K562 (cell line): ENCODE measurements at regions not wholly inside any gene's neighbourhood (a gene's known extent, or its start where the extent isn't known, plus 50 kb on each side); places are given as distances from the start of the nearest gene placed in this dataset.

Experiments used
- KHSRP ChIP-seq: fragments of 450-650 bp; IDR thresholded peaks from 2 replicates; pipeline ENCODE4 v1.6.1; 2017
- MAFK ChIP-seq: IDR thresholded peaks from 2 replicates; pipeline ENCODE4 v1.6.1; 2011; ENCODE audit warnings: low read length, improper control_type of control experiment
- TF ChIP-seq, protein P1 (sequence below), 3 experiments: IDR thresholded peaks in 2 of 3; conservative IDR thresholded peaks in 1 of 3; 2 replicates each; pipeline ENCODE4 v1.5.1; 2011 to 2012; ENCODE audit warnings: low read length in 3 of 3, mild to moderate bottlenecking in 3 of 3, control low read depth in 2 of 3, improper control_type of control experiment in 1 of 3, inconsistent platforms in 1 of 3, low read depth in 1 of 3, mixed read lengths in 1 of 3, moderate library complexity in 1 of 3; ENCODE audit not compliant: insufficient read depth in 2 of 3

DNA sequence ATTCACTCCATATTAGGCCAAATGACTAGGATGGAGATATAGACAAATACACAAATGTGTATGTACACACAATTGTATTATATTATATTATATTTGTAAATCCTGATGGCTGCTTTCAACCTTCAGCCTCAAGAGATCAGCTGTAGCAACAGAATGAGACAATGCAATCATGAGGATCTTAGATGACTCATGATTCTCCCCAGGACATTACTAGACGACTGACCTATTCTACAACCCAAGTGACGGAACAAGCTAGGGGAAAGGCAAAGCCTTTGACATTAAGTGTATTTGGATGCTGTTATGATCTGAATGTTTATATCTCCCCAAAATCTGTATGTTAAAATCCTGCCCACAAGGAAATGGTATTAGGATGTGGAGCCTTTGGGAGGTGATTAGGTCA is 66.5 kb downstream of the COX7C start:
- TF ChIP-seq, protein P1, sequence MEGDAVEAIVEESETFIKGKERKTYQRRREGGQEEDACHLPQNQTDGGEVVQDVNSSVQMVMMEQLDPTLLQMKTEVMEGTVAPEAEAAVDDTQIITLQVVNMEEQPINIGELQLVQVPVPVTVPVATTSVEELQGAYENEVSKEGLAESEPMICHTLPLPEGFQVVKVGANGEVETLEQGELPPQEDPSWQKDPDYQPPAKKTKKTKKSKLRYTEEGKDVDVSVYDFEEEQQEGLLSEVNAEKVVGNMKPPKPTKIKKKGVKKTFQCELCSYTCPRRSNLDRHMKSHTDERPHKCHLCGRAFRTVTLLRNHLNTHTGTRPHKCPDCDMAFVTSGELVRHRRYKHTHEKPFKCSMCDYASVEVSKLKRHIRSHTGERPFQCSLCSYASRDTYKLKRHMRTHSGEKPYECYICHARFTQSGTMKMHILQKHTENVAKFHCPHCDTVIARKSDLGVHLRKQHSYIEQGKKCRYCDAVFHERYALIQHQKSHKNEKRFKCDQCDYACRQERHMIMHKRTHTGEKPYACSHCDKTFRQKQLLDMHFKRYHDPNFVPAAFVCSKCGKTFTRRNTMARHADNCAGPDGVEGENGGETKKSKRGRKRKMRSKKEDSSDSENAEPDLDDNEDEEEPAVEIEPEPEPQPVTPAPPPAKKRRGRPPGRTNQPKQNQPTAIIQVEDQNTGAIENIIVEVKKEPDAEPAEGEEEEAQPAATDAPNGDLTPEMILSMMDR (IDR thresholded peaks at IDR 0.05 in 2 of 3, conservative IDR thresholded peaks at IDR 0.05 in 1 of 3; ENCODE audit: insufficient read depth in 2 of 3, low read depth in 1 of 3, low read length in 3 of 3) = no peak
- TF ChIP-seq KHSRP (no peak), MAFK (no peak)
